A549 (cell line): ENCODE measurements at regions not wholly inside any gene's neighbourhood (a gene's known extent, or its start where the extent isn't known, plus 50 kb on each side); places are given as distances from the start of the nearest gene placed in this dataset.

Experiments
- ATAC-seq, 2 experiments: fragments of 200-7000 bp in 1 of 2; fragments of >200 bp in 1 of 2; cut with Nextera tagmentation in 1 of 2; cut with Tn5 transposase in 1 of 2; 3 replicates each; pipeline versions ENCODE4 v1.8.0 to v1.9.1; 2018 to 2020; ENCODE audit warnings: mild to moderate bottlenecking in 1 of 2, moderate library complexity in 1 of 2
- CTCF ChIA-PET: fragments of 300-600 bp; sonication (Branson Sonifier 250); formaldehyde crosslinking; extraction: SDS; loops from one replicate; lab custom pipeline; 2021; ENCODE audit warnings: antibody characterized with exemption, inconsistent platforms; lab: Yijun Ruan, JAX
- POLR2A ChIA-PET: fragments of 350-600 bp; formaldehyde crosslinking; extraction: SDS; loops from one replicate; lab custom pipeline; 2021; ENCODE audit warnings: antibody characterized with exemption, inconsistent platforms; lab: Yijun Ruan, JAX
- DNase-seq, 2 experiments: peaks; one replicate each; pipeline versions ENCODE4 v3.0.0 to v3.0.0-alpha.2; 2011 to 2016; ENCODE audit warnings: low read depth in 1 of 2, low spot score in 1 of 2
- FAIRE-seq: peaks from 2 replicates; lab custom pipeline; 2011; peaks lifted over from hg19 to GRCh38; lab: Jason Lieb, UNC
- H3K27ac ChIP-seq, 2 experiments: fragments of >200 bp; sonication (Bioruptor Twin); formaldehyde crosslinking; 3 replicates each; pipeline ENCODE4 v1.5.1; 2016 to 2017
- H3K4me1 ChIP-seq: fragments of >200 bp; sonication (Bioruptor Twin); formaldehyde crosslinking; 3 replicates; pipeline ENCODE4 v1.6.1; 2016
- H3K4me2 ChIP-seq: fragments of >200 bp; sonication (Bioruptor Twin); formaldehyde crosslinking; 3 replicates; pipeline ENCODE4 v1.6.1; 2016
- H3K4me3 ChIP-seq: fragments of >200 bp; sonication (Bioruptor Twin); formaldehyde crosslinking; 3 replicates; pipeline ENCODE4 v1.5.1; 2016
- H3K9me3 ChIP-seq: fragments of >200 bp; sonication (Bioruptor Twin); formaldehyde crosslinking; 3 replicates; pipeline ENCODE4 v1.6.1; 2016
- CEBPB ChIP-seq, 2 experiments: fragments of >200 bp in 1 of 2; sonication (Bioruptor Twin) in 1 of 2; formaldehyde crosslinking in 1 of 2; IDR thresholded peaks; 2 replicates each; pipeline ENCODE4 v1.6.1; 2012 to 2016
- CHD4 ChIP-seq: fragments of 200-600 bp; sonication (generic); IDR thresholded peaks from 2 replicates; pipeline ENCODE4 v1.6.1; 2016; ENCODE audit warnings: antibody characterized with exemption, mild to moderate bottlenecking, borderline replicate concordance
- EHMT2 ChIP-seq: fragments of 200-600 bp; sonication (generic); IDR thresholded peaks from 2 replicates; pipeline ENCODE4 v1.6.1; 2016; ENCODE audit warnings: antibody characterized with exemption, low read depth, mild to moderate bottlenecking, moderate library complexity
- EP300 ChIP-seq, 2 experiments: fragments of >200 bp; sonication (Bioruptor Twin); formaldehyde crosslinking; IDR thresholded peaks; 2 replicates in 1 of 2; 3 replicates in 1 of 2; pipeline ENCODE4 v1.6.1; 2016 to 2017
- FOSL2 ChIP-seq, 2 experiments: fragments of 450-650 bp in 1 of 2; fragments of >200 bp in 1 of 2; sonication (Bioruptor Twin) in 1 of 2; formaldehyde crosslinking; IDR thresholded peaks; 2 replicates each; pipeline versions ENCODE4 v1.5.0 to v1.6.1; 2016 to 2020; ENCODE audit warnings: mild to moderate bottlenecking in 1 of 2, moderate library complexity in 1 of 2
- FOXS1 ChIP-seq: fragments of 250-450 bp; sonication (Bioruptor Pico); IDR thresholded peaks from 2 replicates; pipeline ENCODE4 v1.5.0; 2020; ENCODE audit warnings: mild to moderate bottlenecking, moderate library complexity
- GATA3 ChIP-seq: IDR thresholded peaks from 2 replicates; pipeline ENCODE4 v1.6.1; 2012; ENCODE audit warnings: borderline replicate concordance
- HOXB13 ChIP-seq: fragments of 250-450 bp; sonication (Bioruptor Pico); IDR thresholded peaks from 2 replicates; pipeline ENCODE4 v1.5.0; 2020; ENCODE audit warnings: low read depth, mild to moderate bottlenecking, moderate library complexity
- JUN ChIP-seq, 2 experiments: fragments of >200 bp; sonication (Bioruptor Twin); formaldehyde crosslinking; IDR thresholded peaks; 2 replicates in 1 of 2; 3 replicates in 1 of 2; pipeline ENCODE4 v1.6.1; 2016 to 2017
- JUNB ChIP-seq: fragments of >200 bp; sonication (Bioruptor Twin); formaldehyde crosslinking; IDR thresholded peaks from 2 replicates; pipeline ENCODE4 v1.6.1; 2016
- MAFK ChIP-seq: fragments of 450-650 bp; IDR thresholded peaks from 2 replicates; pipeline ENCODE4 v1.6.1; 2014; ENCODE audit not compliant: partially characterized antibody
- MAZ ChIP-seq: fragments of 150-350 bp; IDR thresholded peaks from 2 replicates; pipeline ENCODE4 v1.6.1; 2014; ENCODE audit warnings: antibody characterized with exemption, low read depth, low read length, borderline replicate concordance
- NPAS2 ChIP-seq: fragments of 250-450 bp; sonication (Bioruptor Pico); IDR thresholded peaks from 2 replicates; pipeline ENCODE4 v1.8.0; 2022; ENCODE audit warnings: mild to moderate bottlenecking, moderate library complexity, borderline replicate concordance
- NR3C1 ChIP-seq: fragments of >200 bp; sonication (Bioruptor Twin); formaldehyde crosslinking; IDR thresholded peaks from 3 replicates; pipeline ENCODE4 v1.6.1; 2017
- POLR2AphosphoS2 ChIP-seq: conservative IDR thresholded peaks from 2 replicates; pipeline ENCODE4 v1.6.1; 2012; ENCODE audit warnings: low read length, improper control_type of control experiment, inconsistent platforms
- RARB ChIP-seq: fragments of 250-450 bp; sonication (Bioruptor Pico); IDR thresholded peaks from 2 replicates; pipeline ENCODE4 v1.8.0; 2021; ENCODE audit warnings: mild to moderate bottlenecking, moderate library complexity
- RCOR1 ChIP-seq: fragments of 150-350 bp; IDR thresholded peaks from 2 replicates; pipeline ENCODE4 v1.6.1; 2014; ENCODE audit warnings: antibody characterized with exemption, low read length, low read depth
- RFX5 ChIP-seq: fragments of 450-650 bp; IDR thresholded peaks from 2 replicates; pipeline ENCODE4 v1.7.1; 2014; ENCODE audit warnings: antibody characterized with exemption, mild to moderate bottlenecking, moderate library complexity
- TP53 ChIP-seq: fragments of 250-450 bp; sonication (Bioruptor Pico); IDR thresholded peaks from 2 replicates; pipeline ENCODE4 v1.5.0; 2021; ENCODE audit warnings: mild to moderate bottlenecking, moderate library complexity
- WGBS: methylation state at CpG from one replicate; pipeline ENCODE4 v1.1.6; 2017; ENCODE audit errors: missing lambda C conversion rate; 5-methylcytosine and 5-hydroxymethylcytosine counted together
- TF ChIP-seq, protein P1 (sequence below): fragments of 250-450 bp; sonication (Bioruptor Pico); IDR thresholded peaks from 2 replicates; pipeline ENCODE4 v1.5.0; 2021; ENCODE audit warnings: mild to moderate bottlenecking, moderate library complexity, borderline replicate concordance
- TF ChIP-seq, protein P2 (sequence below): fragments of 250-450 bp; sonication (Bioruptor Pico); IDR thresholded peaks from 2 replicates; pipeline ENCODE4 v1.5.0; 2020; ENCODE audit warnings: low read depth, mild to moderate bottlenecking, moderate library complexity
- TF ChIP-seq, protein P3 (sequence below): fragments of 450-650 bp; IDR thresholded peaks from 2 replicates; pipeline ENCODE4 v1.6.1; 2014; ENCODE audit warnings: antibody characterized with exemption
- TF ChIP-seq, protein P4 (sequence below): IDR thresholded peaks from 2 replicates; pipeline ENCODE4 v1.6.1; 2012; ENCODE audit warnings: low read depth, borderline replicate concordance
- TF ChIP-seq, protein P5 (sequence below): fragments of >200 bp; sonication (Bioruptor Twin); formaldehyde crosslinking; IDR thresholded peaks from 3 replicates; pipeline ENCODE4 v1.6.1; 2016
- TF ChIP-seq, protein P6 (sequence below): fragments of >200 bp; sonication (Bioruptor Twin); formaldehyde crosslinking; IDR thresholded peaks from 2 replicates; pipeline ENCODE4 v1.6.1; 2016

DNA sequence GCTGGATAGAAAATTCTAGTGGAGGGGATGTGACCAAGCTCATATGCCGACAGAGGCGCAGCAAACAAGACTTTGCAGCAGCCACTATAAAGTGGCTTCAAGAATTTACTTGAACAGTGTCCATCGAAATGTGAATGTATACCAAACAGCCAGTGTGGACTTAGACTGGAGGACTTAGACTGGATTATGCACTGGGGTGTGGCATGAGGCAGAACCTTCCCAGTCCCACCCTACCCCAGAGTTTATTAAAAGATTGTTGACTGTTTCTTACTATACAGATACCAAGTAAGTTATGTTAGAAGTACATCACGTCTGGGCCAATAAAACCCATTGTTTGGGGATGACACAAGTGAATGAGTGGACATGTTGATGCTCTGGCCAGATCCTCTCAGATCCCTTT lies 561.3 kb upstream of the KLF4 start (continued):
- TF ChIP-seq FOXS1 (CRISPR knock-in tag) (no peak), NPAS2 (no peak), CHD4 (no peak), MAZ (no peak)

DNA sequence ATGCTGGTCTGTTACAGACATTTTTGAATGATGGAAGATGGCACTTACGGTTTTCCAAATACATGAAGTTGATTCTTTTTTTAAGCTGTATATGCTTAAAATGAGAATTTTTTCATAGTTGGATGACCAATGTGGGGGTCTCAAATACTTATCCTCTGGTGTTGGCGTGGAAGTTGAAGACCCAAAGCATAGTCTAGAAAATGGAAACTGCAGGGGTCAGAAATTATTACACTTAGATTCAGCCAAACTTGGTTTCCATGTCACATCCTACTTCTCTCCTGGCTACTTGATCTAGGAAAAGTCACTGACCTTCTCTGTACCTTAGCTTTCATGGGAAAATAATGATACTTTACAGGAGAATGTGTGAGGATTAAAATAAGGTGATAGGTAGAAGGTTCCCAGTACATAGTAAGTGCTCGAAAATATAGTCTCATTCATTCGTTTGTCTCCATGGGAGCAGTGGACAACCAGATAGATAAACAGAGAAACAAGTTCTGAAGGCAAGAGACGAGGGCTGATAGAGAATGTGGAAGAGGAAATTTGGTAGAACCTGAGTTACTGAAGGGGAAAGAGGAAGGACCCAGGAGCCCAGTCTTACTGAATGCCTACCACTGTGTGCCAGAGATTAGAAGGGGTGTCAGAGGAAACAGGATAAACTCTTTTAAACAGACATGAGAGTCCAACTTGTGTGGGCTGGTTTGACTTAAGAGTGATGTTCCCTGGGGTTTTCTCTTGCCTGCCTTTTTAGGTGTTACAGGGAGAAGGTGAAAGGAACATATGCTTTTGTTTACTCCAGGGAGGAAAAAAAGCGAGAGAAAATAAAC lies 560.3 kb upstream of the KLF4 start:
- H3K4me3 ChIP-seq: no peak overlapping the region
- ChIA-PET POLR2A (interaction anchor here (0.5 to 0.9 kb wide), 2 partner anchors 37 to 299 kb away, joined by 3 to 4 read pairs; no protein-coding TSS in a partner anchor), CTCF (interaction anchor here (1.2 kb wide), 2 partner anchors 566 to 567 kb away, joined by 3 read pairs; no protein-coding TSS in a partner anchor)
- TF ChIP-seq, protein P1, sequence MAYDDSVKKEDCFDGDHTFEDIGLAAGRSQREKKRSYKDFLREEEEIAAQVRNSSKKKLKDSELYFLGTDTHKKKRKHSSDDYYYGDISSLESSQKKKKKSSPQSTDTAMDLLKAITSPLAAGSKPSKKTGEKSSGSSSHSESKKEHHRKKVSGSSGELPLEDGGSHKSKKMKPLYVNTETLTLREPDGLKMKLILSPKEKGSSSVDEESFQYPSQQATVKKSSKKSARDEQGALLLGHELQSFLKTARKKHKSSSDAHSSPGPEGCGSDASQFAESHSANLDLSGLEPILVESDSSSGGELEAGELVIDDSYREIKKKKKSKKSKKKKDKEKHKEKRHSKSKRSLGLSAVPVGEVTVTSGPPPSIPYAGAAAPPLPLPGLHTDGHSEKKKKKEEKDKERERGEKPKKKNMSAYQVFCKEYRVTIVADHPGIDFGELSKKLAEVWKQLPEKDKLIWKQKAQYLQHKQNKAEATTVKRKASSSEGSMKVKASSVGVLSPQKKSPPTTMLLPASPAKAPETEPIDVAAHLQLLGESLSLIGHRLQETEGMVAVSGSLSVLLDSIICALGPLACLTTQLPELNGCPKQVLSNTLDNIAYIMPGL (CRISPR knock-in tag): no peak
- TF ChIP-seq HOXB13 (CRISPR knock-in tag) (no peak), MAFK (no peak), NR3C1 (no peak), RCOR1 (no peak), NPAS2 (no peak), TP53 (CRISPR knock-in tag) (no peak), RFX5 (no peak)
- TF ChIP-seq, protein P2, sequence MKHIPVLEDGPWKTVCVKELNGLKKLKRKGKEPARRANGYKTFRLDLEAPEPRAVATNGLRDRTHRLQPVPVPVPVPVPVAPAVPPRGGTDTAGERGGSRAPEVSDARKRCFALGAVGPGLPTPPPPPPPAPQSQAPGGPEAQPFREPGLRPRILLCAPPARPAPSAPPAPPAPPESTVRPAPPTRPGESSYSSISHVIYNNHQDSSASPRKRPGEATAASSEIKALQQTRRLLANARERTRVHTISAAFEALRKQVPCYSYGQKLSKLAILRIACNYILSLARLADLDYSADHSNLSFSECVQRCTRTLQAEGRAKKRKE: no peak
- no peaks in the 10 kb centered on the region for H3K9me3 ChIP-seq
- peaks cover 29% of the 10 kb centered on the region for H3K4me1 ChIP-seq
- DNase-seq (no peak), FAIRE-seq (no peak), ATAC-seq (no peak)
- H3K4me2 ChIP-seq: peak overlapping the region; percentile 69
- H3K27ac ChIP-seq: peak overlapping the region; percentile 88 to 92
- WGBS: 80% methylated on average over 6 of the region's 6 CpGs

DNA sequence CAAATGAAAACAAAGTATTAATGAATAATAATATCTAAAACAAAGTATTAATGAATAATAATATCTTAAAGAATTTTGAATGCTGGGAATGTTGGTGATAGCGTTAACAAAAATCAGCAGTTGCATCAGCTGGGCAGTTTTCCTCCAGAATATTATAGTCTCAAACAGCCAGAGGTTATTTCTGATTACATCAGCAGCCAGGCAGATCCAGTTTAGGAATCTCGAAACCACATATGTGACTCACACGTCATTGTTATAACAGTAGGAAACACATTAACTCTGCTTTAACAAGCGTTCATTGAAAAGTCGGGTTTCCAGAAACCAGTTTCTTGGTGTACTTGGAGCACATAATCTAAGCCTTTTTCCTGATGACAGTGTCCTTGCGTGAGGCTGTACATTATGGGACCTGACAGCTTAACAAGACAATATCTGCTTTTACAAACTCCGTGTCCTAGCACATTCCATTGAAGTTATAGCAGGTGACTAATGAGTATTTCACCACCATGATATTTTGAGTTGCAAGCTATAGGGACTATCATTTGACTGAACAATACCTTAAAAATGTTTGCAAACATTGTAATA lies 559.5 kb upstream of the KLF4 start:
- DNase-seq (peak; percentile 38 to 47), ATAC-seq (peak; percentile 82 to 91), FAIRE-seq (peak; percentile 61)
- peak overlapping the region; percentile 88 to 92 for H3K27ac ChIP-seq
- TF ChIP-seq GATA3 (peak; percentile 45; the same call in 1 of the 2 replicates), EHMT2 (no peak), EP300 (IDR thresholded peaks at IDR 0.05) (peak in 1 of 2 experiments; percentile 65; a peak in 2 of 5 replicates), JUNB (peak; percentile 83), JUN (IDR thresholded peaks at IDR 0.05) (peak; percentile 54 to 75; a peak in 3 of 5 replicates), RFX5 (no peak), CEBPB (IDR thresholded peaks at IDR 0.05) (peak; percentile 39 to 46; a peak in 3 of 4 replicates), RARB (CRISPR knock-in tag) (no peak), MAFK (peak; percentile 46), POLR2AphosphoS2 (no peak), FOSL2 (IDR thresholded peaks at IDR 0.05) (peak; percentile 53), FOSL2 (CRISPR knock-in tag; IDR thresholded peaks at IDR 0.05) (peak; percentile 55)
- TF ChIP-seq, protein P3, sequence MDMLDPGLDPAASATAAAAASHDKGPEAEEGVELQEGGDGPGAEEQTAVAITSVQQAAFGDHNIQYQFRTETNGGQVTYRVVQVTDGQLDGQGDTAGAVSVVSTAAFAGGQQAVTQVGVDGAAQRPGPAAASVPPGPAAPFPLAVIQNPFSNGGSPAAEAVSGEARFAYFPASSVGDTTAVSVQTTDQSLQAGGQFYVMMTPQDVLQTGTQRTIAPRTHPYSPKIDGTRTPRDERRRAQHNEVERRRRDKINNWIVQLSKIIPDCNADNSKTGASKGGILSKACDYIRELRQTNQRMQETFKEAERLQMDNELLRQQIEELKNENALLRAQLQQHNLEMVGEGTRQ: no peak
- TF ChIP-seq, protein P4, sequence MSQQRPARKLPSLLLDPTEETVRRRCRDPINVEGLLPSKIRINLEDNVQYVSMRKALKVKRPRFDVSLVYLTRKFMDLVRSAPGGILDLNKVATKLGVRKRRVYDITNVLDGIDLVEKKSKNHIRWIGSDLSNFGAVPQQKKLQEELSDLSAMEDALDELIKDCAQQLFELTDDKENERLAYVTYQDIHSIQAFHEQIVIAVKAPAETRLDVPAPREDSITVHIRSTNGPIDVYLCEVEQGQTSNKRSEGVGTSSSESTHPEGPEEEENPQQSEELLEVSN: no peak
- TF ChIP-seq, protein P5, sequence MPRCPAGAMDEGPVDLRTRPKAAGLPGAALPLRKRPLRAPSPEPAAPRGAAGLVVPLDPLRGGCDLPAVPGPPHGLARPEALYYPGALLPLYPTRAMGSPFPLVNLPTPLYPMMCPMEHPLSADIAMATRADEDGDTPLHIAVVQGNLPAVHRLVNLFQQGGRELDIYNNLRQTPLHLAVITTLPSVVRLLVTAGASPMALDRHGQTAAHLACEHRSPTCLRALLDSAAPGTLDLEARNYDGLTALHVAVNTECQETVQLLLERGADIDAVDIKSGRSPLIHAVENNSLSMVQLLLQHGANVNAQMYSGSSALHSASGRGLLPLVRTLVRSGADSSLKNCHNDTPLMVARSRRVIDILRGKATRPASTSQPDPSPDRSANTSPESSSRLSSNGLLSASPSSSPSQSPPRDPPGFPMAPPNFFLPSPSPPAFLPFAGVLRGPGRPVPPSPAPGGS: no peak
- TF ChIP-seq, protein P6, sequence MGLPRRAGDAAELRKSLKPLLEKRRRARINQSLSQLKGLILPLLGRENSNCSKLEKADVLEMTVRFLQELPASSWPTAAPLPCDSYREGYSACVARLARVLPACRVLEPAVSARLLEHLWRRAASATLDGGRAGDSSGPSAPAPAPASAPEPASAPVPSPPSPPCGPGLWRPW: peak; percentile 10; the same call in 1 of the 2 replicates
- ChIA-PET CTCF (interaction anchor here (0.6 to 1.7 kb wide), 4 partner anchors 223 to 872 kb away, joined by 3 to 4 read pairs (median 3); no protein-coding TSS in a partner anchor), POLR2A (interaction anchor here (0.5 to 0.9 kb wide), 4 partner anchors 36 to 558 kb away, joined by 3 to 4 read pairs (median 4); no protein-coding TSS in a partner anchor)
- H3K9me3 ChIP-seq: 0 out of 3 replicates have a peak, but pooled peaks cover 3% of the 10 kb centered on the region
- H3K4me3 ChIP-seq: no peak overlapping the region
- peaks cover 26% of the 10 kb centered on the region for H3K4me1 ChIP-seq
- peak overlapping the region; percentile 69 for H3K4me2 ChIP-seq
- 6% methylated on average over 7 of the region's 7 CpGs for WGBS
